HL-60 (cell line): ENCODE measurements at regions not wholly inside any gene's neighbourhood (a gene's known extent, or its start where the extent isn't known, plus 50 kb on each side); places are given as distances from the start of the nearest gene placed in this dataset.

Source experiments
- CTCF ChIP-seq: IDR thresholded peaks from one replicate; pipeline ENCODE4 v1.5.1; 2011; ENCODE audit warnings: low read length, control low read depth, inconsistent platforms; ENCODE audit not compliant: insufficient read depth
- POLR2AphosphoS5 ChIP-seq: IDR thresholded peaks from 2 replicates; pipeline ENCODE4 v1.6.1; 2012; ENCODE audit warnings: low read depth
- REST ChIP-seq: IDR thresholded peaks from 2 replicates; pipeline ENCODE4 v1.6.1; 2012; ENCODE audit warnings: low read depth; ENCODE audit not compliant: insufficient replicate concordance

- TF ChIP-seq CTCF: no peak
- no peak for TF ChIP-seq REST
- no peak for TF ChIP-seq POLR2AphosphoS5
Measured at GRCh38 chr18:37631422-37631821, 65.8 kb upstream of the CELF4 start.
